ENCODE measurements at regions not wholly inside any gene's neighbourhood (a gene's known extent, or its start where the extent isn't known, plus 50 kb on each side); places are given as distances from the start of the nearest gene placed in this dataset.
"Not testable (repeated sequence)": the region's sequence is repeated elsewhere in the genome, so short reads cannot be mapped to it uniquely, and the experiment has no call there.

GRCh38 chr2:13255485-13255884 lies 538.7 kb downstream of the TRIB2 start:
- H3K4me1 Mint-ChIP-seq = no peaks in the 10 kb centered on the region
- no peak overlapping the region for H3K4me3 Mint-ChIP-seq
- no peaks in the 10 kb centered on the region for H3K36me3 Mint-ChIP-seq (ENCODE audit: low read depth)
- H3K27me3 Mint-ChIP-seq = peaks cover 10% of the 10 kb centered on the region
- ATAC-seq = no peak
- ChIA-PET CTCF (no interaction called here), POLR2A (no interaction called here)
- no peak overlapping the region for H3K27ac Mint-ChIP-seq
- no peaks in the 10 kb centered on the region for H3K9me3 Mint-ChIP-seq (ENCODE audit: low read depth)
- no peak for DNase-seq
- intact Hi-C loops (cut with DNase I, micrococcal nuclease) = no loop called here

- Mint-ChIP-seq H3K9me3 (ENCODE audit: low read depth) (no peaks in the 10 kb centered on the region), H3K27me3 (peaks cover 2% of the 10 kb centered on the region), H3K36me3 (ENCODE audit: low read depth) (no peaks in the 10 kb centered on the region), H3K27ac (no peak overlapping the region), H3K4me1 (no peaks in the 10 kb centered on the region), H3K4me3 (no peak overlapping the region)
- intact Hi-C loops (cut with DNase I, micrococcal nuclease) = no loop called here
- POLR2A ChIA-PET = no interaction called here
- CTCF ChIA-PET = interaction anchor here (1.3 kb wide), 1 partner anchor 20 kb away, joined by 3 read pairs; no protein-coding TSS in a partner anchor
- ATAC-seq = no peak
- DNase-seq = no peak
Measured at GRCh38 chr2:13260402-13260801, 543.7 kb downstream of the TRIB2 start.

GRCh38 chr2:13266166-13266565 lies 549.4 kb downstream of the TRIB2 start:
- H3K27ac Mint-ChIP-seq = no peak overlapping the region
- no peaks in the 10 kb centered on the region for H3K9me3 Mint-ChIP-seq (ENCODE audit: low read depth)
- H3K4me1 Mint-ChIP-seq = no peaks in the 10 kb centered on the region
- intact Hi-C loops (cut with DNase I, micrococcal nuclease) = no loop called here
- no peaks in the 10 kb centered on the region for H3K36me3 Mint-ChIP-seq (ENCODE audit: low read depth)
- H3K27me3 Mint-ChIP-seq = no peaks in the 10 kb centered on the region
- POLR2A ChIA-PET = no interaction called here
- no peak for DNase-seq
- no peak overlapping the region for H3K4me3 Mint-ChIP-seq
- ATAC-seq = no peak
- CTCF ChIA-PET = no interaction called here

DNA sequence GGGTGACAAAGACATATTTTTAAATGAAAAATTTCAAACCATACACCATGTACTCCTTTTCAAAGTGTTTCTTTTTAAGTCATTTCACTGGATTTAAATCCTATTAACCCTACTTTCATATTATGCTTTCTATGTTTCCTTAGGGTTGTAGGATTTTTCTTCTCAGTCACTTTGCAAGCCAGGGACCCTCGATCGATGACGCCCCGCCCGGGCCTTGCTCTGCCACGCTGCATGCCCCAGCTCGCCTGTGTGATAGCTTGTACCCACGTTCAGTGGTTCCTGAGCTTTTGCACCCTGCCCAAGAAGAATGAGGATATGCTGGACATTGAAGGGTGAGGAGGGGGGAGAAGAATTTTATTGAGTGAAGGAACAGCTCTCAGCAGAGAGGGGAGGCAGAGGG lies 568.0 kb downstream of the TRIB2 start:
- ChIA-PET CTCF (interaction anchor here (1.0 kb wide), 1 partner anchor 113 kb away, joined by 3 read pairs; no protein-coding TSS in a partner anchor), POLR2A (no interaction called here)
- intact Hi-C loops (cut with DNase I, micrococcal nuclease) = no loop called here
- Mint-ChIP-seq H3K4me3 (no peak overlapping the region), H3K9me3 (ENCODE audit: low read depth) (no peaks in the 10 kb centered on the region), H3K27ac (no peak overlapping the region), H3K4me1 (no peaks in the 10 kb centered on the region), H3K36me3 (ENCODE audit: low read depth) (no peaks in the 10 kb centered on the region), H3K27me3 (no peaks in the 10 kb centered on the region)
- ATAC-seq (no peak), DNase-seq (no peak)

DNA sequence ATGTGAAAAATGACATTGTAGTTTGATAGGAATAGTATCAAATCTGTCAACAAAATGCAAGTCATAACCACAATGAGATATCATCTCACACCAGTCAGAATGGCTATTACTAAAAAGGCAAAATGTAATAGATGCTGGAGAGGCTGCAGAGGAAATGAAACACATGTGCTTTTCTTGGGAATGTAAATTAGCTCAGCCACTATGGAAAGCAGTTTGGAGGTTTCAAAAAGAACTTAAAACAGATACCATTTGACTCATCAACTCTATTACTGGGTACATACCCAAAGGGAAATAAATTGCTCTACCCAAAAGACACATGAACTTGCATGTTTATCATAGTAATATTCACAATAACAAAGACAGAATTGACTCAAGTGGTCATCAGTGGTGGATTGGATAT lies 572.6 kb downstream of the TRIB2 start:
- CTCF ChIA-PET = no interaction called here
- intact Hi-C loops (cut with DNase I, micrococcal nuclease) = no loop called here
- Mint-ChIP-seq H3K9me3 (ENCODE audit: low read depth) (no peaks in the 10 kb centered on the region), H3K36me3 (ENCODE audit: low read depth) (no peaks in the 10 kb centered on the region), H3K4me1 (no peaks in the 10 kb centered on the region), H3K27ac (no peak overlapping the region), H3K4me3 (no peak overlapping the region), H3K27me3 (no peaks in the 10 kb centered on the region)
- DNase-seq = no peak
- ATAC-seq = no peak
- POLR2A ChIA-PET = no interaction called here

DNA sequence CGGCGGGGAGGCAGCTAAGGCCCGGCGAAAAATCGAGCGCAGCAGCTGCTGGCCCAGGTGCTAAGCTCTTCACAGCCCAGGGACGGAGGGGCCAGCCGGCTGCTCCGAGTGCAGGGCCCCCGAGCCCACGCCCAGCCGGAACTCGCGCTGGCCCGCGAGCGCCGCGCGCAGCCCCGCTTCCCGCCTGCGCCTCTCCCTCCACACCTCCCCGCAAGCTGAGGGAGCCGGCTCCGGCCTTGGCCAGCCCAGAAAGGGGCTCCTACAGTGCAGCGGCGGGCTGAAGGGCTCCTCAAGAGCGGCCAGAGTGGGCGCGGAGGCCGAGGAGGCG lies 591.7 kb downstream of the TRIB2 start:
- ATAC-seq; H3K4me1 Mint-ChIP-seq; DNase-seq; H3K4me3 Mint-ChIP-seq; intact Hi-C loops (cut with DNase I, micrococcal nuclease); H3K9me3 Mint-ChIP-seq (ENCODE audit: low read depth); H3K36me3 Mint-ChIP-seq (ENCODE audit: low read depth); H3K27ac Mint-ChIP-seq; POLR2A ChIA-PET; H3K27me3 Mint-ChIP-seq: not testable (repeated sequence)
- CTCF ChIA-PET = interaction anchor here (0.6 kb wide), 1 partner anchor 100 kb away, joined by 3 read pairs; no protein-coding TSS in a partner anchor

DNA sequence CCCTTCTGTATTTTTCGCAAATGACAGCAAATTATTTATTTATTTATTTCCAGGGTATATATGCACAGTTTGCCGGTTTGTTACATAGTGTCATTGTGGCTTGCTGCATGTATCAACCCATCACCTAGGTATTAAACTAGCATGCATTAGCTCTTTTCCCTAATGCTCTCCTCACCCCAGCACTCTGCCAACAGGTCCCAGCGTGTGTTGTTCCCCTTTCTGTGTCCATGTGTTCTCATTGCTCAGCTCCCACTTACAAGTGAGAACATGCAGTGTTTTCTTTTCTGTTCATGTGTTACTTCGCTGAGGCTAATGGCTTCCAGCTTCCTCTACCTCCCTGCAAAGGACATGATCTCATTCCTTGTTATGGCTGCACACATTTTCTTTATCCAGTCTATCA lies 592.3 kb downstream of the TRIB2 start:
- H3K4me3 Mint-ChIP-seq = no peak overlapping the region
- DNase-seq = no peak
- POLR2A ChIA-PET = interaction anchor here (0.6 kb wide), 1 partner anchor 247 kb away, joined by 3 read pairs; no protein-coding TSS in a partner anchor
- no peaks in the 10 kb centered on the region for H3K36me3 Mint-ChIP-seq (ENCODE audit: low read depth)
- intact Hi-C loops (cut with DNase I, micrococcal nuclease) = no loop called here
- peaks cover 4% of the 10 kb centered on the region for H3K9me3 Mint-ChIP-seq (ENCODE audit: low read depth)
- no peak overlapping the region for H3K27ac Mint-ChIP-seq
- no peaks in the 10 kb centered on the region for H3K4me1 Mint-ChIP-seq
- no peaks in the 10 kb centered on the region for H3K27me3 Mint-ChIP-seq
- ATAC-seq = no peak
- CTCF ChIA-PET = no interaction called here

- no peak for ATAC-seq
- Mint-ChIP-seq H3K27ac (no peak overlapping the region), H3K9me3 (ENCODE audit: low read depth) (peaks cover 3% of the 10 kb centered on the region), H3K36me3 (ENCODE audit: low read depth) (no peaks in the 10 kb centered on the region), H3K4me3 (no peak overlapping the region), H3K27me3 (peaks cover 2% of the 10 kb centered on the region), H3K4me1 (no peaks in the 10 kb centered on the region)
- DNase-seq = no peak
- CTCF ChIA-PET = no interaction called here
- intact Hi-C loops (cut with DNase I, micrococcal nuclease) = no loop called here
- POLR2A ChIA-PET = no interaction called here
Measured at GRCh38 chr2:13332060-13332459, 615.3 kb downstream of the TRIB2 start.

GRCh38 chr2:13334071-13334470 lies 617.3 kb downstream of the TRIB2 start:
- ATAC-seq; CTCF ChIA-PET; POLR2A ChIA-PET; H3K36me3 Mint-ChIP-seq (ENCODE audit: low read depth); intact Hi-C loops (cut with DNase I, micrococcal nuclease); H3K4me1 Mint-ChIP-seq; H3K9me3 Mint-ChIP-seq (ENCODE audit: low read depth); H3K27ac Mint-ChIP-seq; H3K27me3 Mint-ChIP-seq; DNase-seq; H3K4me3 Mint-ChIP-seq: not testable (repeated sequence)

GRCh38 chr2:13334545-13334944 lies 617.8 kb downstream of the TRIB2 start:
- ChIA-PET CTCF (no interaction called here), POLR2A (no interaction called here)
- DNase-seq (no peak), ATAC-seq (no peak)
- no peaks in the 10 kb centered on the region for H3K4me1 Mint-ChIP-seq
- no peak overlapping the region for H3K27ac Mint-ChIP-seq
- H3K4me3 Mint-ChIP-seq = no peak overlapping the region
- H3K36me3 Mint-ChIP-seq (ENCODE audit: low read depth) = no peaks in the 10 kb centered on the region
- H3K27me3 Mint-ChIP-seq = peaks cover 2% of the 10 kb centered on the region
- intact Hi-C loops (cut with DNase I, micrococcal nuclease) = no loop called here
- peaks cover 4% of the 10 kb centered on the region for H3K9me3 Mint-ChIP-seq (ENCODE audit: low read depth)

DNA sequence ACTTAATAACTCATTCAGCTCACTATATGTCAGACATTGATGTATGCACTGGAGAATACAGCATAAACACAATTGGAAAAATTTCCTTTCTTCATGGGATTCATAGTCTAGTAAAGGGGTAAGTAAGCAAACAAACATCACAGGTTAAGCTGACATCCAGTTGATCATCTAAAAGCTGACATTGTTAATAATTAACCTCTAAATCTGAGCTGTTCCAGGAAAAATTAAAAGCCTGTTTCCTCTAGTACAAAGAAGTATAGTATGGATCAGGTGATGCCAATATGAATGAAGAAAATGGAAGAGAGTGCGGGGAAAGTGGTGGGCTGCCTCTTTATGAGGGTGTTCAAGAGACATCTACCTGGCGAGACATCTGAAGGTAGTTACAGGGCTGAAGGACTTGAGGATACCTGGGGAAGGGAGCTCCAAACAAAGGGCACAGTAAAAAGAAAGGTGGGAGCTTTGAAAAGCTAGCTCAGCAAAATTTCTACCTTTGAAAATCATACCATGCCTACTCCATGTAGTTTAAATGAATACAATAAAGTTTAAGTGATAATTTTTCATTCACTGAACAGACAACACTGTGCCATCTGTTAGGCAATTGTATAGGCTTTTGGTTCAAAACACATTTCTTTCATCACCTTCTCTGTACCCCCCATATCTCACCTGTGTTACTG lies 619.3 kb downstream of the TRIB2 start:
- Mint-ChIP-seq H3K36me3 (ENCODE audit: low read depth) (no peaks in the 10 kb centered on the region), H3K4me3 (no peak overlapping the region), H3K9me3 (ENCODE audit: low read depth) (peaks cover 4% of the 10 kb centered on the region), H3K4me1 (no peaks in the 10 kb centered on the region), H3K27me3 (no peaks in the 10 kb centered on the region), H3K27ac (no peak overlapping the region)
- DNase-seq = no peak
- ChIA-PET CTCF (no interaction called here), POLR2A (no interaction called here)
- no peak for ATAC-seq
- intact Hi-C loops (cut with DNase I, micrococcal nuclease) = no loop called here

DNA sequence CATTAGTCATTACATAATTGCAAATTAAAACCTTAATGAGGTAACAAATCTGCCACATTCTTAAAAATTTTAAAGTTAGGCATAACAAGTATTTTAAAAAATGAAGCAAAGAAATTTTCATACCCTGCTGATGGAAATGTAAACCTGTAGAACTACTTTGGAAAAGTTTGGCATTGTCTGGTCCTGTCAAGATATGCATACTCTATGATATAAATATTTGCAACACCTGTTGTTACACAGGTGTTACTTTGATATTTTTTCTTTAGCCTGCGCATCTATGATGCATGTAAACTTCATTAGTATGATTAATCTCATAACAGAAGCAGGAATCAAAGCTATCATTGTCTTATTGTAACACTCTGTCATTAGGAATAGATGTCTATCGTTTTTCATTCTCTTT lies 634.3 kb downstream of the TRIB2 start:
- H3K9me3 Mint-ChIP-seq (ENCODE audit: low read depth) = peaks cover 1% of the 10 kb centered on the region
- DNase-seq (no peak), ATAC-seq (no peak)
- H3K27ac Mint-ChIP-seq = no peak overlapping the region
- ChIA-PET CTCF (interaction anchor here (0.5 kb wide), 2 partner anchors 449 to 1419 kb away, joined by 3 read pairs; no protein-coding TSS in a partner anchor), POLR2A (no interaction called here)
- H3K36me3 Mint-ChIP-seq (ENCODE audit: low read depth) = no peaks in the 10 kb centered on the region
- H3K4me3 Mint-ChIP-seq = no peak overlapping the region
- H3K4me1 Mint-ChIP-seq = no peaks in the 10 kb centered on the region
- no peaks in the 10 kb centered on the region for H3K27me3 Mint-ChIP-seq
- intact Hi-C loops (cut with DNase I, micrococcal nuclease) = no loop called here

DNA sequence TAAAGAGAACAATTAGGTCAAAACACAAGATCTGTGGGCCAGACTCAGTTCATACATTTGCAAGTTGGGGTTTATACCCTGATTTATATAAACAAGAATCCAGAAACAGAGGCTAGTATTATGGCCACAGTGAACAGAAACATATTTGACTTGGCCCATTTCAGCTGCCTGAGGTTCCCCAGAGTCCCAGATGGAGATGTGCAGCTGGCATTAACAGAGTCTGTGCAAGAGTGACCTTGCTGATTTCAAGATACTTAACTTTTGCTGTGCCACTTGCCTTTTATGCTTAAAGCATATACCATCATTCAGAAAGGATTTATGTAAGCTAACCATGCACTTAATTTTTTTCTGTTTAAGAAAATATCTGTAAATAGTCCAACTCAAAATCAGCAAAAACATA lies 636.3 kb downstream of the TRIB2 start:
- ATAC-seq (no peak), DNase-seq (no peak)
- Mint-ChIP-seq H3K4me3 (no peak overlapping the region), H3K27ac (no peak overlapping the region), H3K4me1 (no peaks in the 10 kb centered on the region), H3K36me3 (ENCODE audit: low read depth) (no peaks in the 10 kb centered on the region), H3K27me3 (no peaks in the 10 kb centered on the region), H3K9me3 (ENCODE audit: low read depth) (peaks cover 1% of the 10 kb centered on the region)
- intact Hi-C loops (cut with DNase I, micrococcal nuclease) = no loop called here
- POLR2A ChIA-PET = no interaction called here
- CTCF ChIA-PET = no interaction called here
